Keratinocyte (primary cell): ENCODE measurements at regions not wholly inside any gene's neighbourhood (a gene's known extent, or its start where the extent isn't known, plus 50 kb on each side); places are given as distances from the start of the nearest gene placed in this dataset.

ENCODE experiments used
- CTCF ChIP-seq, 3 experiments: IDR thresholded peaks in 1 of 3; conservative IDR thresholded peaks in 1 of 3; optimal IDR thresholded peaks in 1 of 3; 2 replicates in 2 of 3; 3 replicates in 1 of 3; pipeline versions ENCODE3 to v1.5.1; 2011; ENCODE audit warnings: low read length in 3 of 3, mild to moderate bottlenecking in 3 of 3, moderate library complexity in 2 of 3, control low read depth in 1 of 3, inconsistent platforms in 1 of 3; ENCODE audit not compliant: insufficient read depth in 2 of 3; ENCODE audit errors: extremely low read depth in 1 of 3
- EZH2 ChIP-seq: IDR thresholded peaks from one replicate; pipeline ENCODE4 v1.6.1; 2012; ENCODE audit warnings: inconsistent platforms, mild to moderate bottlenecking, low read length, moderate library complexity

- TF ChIP-seq EZH2 (no peak), CTCF (optimal IDR thresholded peaks at IDR 0.05 in 1 of 3, IDR thresholded peaks at IDR 0.05 in 1 of 3, conservative IDR thresholded peaks at IDR 0.05 in 1 of 3; ENCODE audit: extremely low read depth in 1 of 3, insufficient read depth in 2 of 3, low read length in 3 of 3) (no peak)
Measured at GRCh38 chr10:113320987-113321386, 231.9 kb upstream of the HABP2 start.
